Ovary (tissue), 7 donors: ENCODE measurements at regions not wholly inside any gene's neighbourhood (a gene's known extent, or its start where the extent isn't known, plus 50 kb on each side); places are given as distances from the start of the nearest gene placed in this dataset.

Source experiments
- DNase-seq, 5 donors: peaks; one replicate each; pipeline ENCODE4 v3.0.0-alpha.2; 2019 to 2020
- H3K27ac ChIP-seq, 2 donors: fragments of 200-600 bp; one replicate each; pipeline versions ENCODE4 v1.5.1 to v1.8.0; 2019 to 2022
- H3K27me3 ChIP-seq: fragments of 200-600 bp; one replicate; pipeline ENCODE4 v1.8.0; 2022
- H3K36me3 ChIP-seq: fragments of 200-600 bp; sonication (generic); one replicate; pipeline ENCODE4 v1.5.1; 2019
- H3K4me1 ChIP-seq: one replicate; pipeline ENCODE4 v1.8.1; 2013; ENCODE audit warnings: mild to moderate bottlenecking, moderate library complexity; ENCODE audit not compliant: insufficient read depth
- H3K4me3 ChIP-seq: fragments of 200-600 bp; sonication (generic); one replicate; pipeline ENCODE4 v1.5.1; 2017
- H3K9me3 ChIP-seq, 2 donors: fragments of 200-600 bp in 1 of 2; sonication (generic) in 1 of 2; one replicate each; pipeline versions ENCODE4 v1.5.1 to v1.8.1; 2013 to 2019; ENCODE audit warnings: mild to moderate bottlenecking in 1 of 2, moderate library complexity in 1 of 2
- EP300 ChIP-seq: sonication (generic); formaldehyde crosslinking; IDR thresholded peaks from one replicate; pipeline ENCODE4 v1.6.1; 2017; ENCODE audit warnings: antibody characterized with exemption
- POLR2A ChIP-seq: fragments of 450-650 bp; IDR thresholded peaks from one replicate; pipeline ENCODE4 v1.6.1; 2017; ENCODE audit warnings: antibody characterized with exemption, mild to moderate bottlenecking, moderate library complexity
- WGBS, 3 donors: extraction: QIAGEN DNeasy Blood & Tissue Kit in 1 of 3; methylation state at CpG; one replicate each; pipeline versions ENCODE4 v1.1.5 to v1.1.7; 2013 to 2017; 5-methylcytosine and 5-hydroxymethylcytosine counted together
- intact Hi-C, 4 donors: fragments of 100-400 bp; cut with DNase I; formaldehyde crosslinking; loops; one replicate each; pipeline versions ENCODE4 v1.11.0 to v1.15.1; 2022 to 2023
- TF ChIP-seq, protein P1 (sequence below), 3 donors: fragments of 450-650 bp in 2 of 3; fragments of 200-600 bp in 1 of 3; IDR thresholded peaks; one replicate each; pipeline versions ENCODE4 v1.5.1 to v1.8.0; 2016 to 2022; ENCODE audit warnings: antibody characterized with exemption in 3 of 3, mild to moderate bottlenecking in 1 of 3
- donor health status: DM: no; HTN: no; CAD: no; lungs with moderate emphysema.
- donor health status: DM: no; HTN: no; CAD: no.
- donor health status: Bipolar disorder and iron deficiency.
- donor health status: DM: no; HTN: no; CAD: no.
- donor health status: DM: yes; HTN: yes; CAD: no.

- Histone ChIP-seq H3K9me3 (no peaks in the 10 kb centered on the region), H3K4me1 (no peaks in the 10 kb centered on the region), H3K4me3 (no peak overlapping the region), H3K27me3 (no peaks in the 10 kb centered on the region), H3K27ac (no peak overlapping the region), H3K36me3 (no peaks in the 10 kb centered on the region)
- 59 to 72% (median 63%) methylated on average over 3 of the region's 3 CpGs for WGBS, 3 donors
- DNase-seq = no peak
- intact Hi-C loops = loop anchor here in 1 of 4 donors (5.0 kb wide), 1 partner anchor 573 kb away; the partner anchor contains the start of gene PID1
- TF ChIP-seq, protein P1, sequence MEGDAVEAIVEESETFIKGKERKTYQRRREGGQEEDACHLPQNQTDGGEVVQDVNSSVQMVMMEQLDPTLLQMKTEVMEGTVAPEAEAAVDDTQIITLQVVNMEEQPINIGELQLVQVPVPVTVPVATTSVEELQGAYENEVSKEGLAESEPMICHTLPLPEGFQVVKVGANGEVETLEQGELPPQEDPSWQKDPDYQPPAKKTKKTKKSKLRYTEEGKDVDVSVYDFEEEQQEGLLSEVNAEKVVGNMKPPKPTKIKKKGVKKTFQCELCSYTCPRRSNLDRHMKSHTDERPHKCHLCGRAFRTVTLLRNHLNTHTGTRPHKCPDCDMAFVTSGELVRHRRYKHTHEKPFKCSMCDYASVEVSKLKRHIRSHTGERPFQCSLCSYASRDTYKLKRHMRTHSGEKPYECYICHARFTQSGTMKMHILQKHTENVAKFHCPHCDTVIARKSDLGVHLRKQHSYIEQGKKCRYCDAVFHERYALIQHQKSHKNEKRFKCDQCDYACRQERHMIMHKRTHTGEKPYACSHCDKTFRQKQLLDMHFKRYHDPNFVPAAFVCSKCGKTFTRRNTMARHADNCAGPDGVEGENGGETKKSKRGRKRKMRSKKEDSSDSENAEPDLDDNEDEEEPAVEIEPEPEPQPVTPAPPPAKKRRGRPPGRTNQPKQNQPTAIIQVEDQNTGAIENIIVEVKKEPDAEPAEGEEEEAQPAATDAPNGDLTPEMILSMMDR (IDR thresholded peaks at IDR 0.05) = no peak
- TF ChIP-seq EP300 (no peak), POLR2A (no peak)
Observed at GRCh38 chr2:228698963-228699362, 517.5 kb upstream of the SPHKAP start.

GRCh38 chr2:228697456-228697855, 516.0 kb upstream of the SPHKAP start:
- no peak overlapping the region for H3K27ac ChIP-seq
- 85 to 91% (median 89%) methylated on average over 3 of the region's 3 CpGs for WGBS, 3 donors
- H3K4me3 ChIP-seq = no peak overlapping the region
- intact Hi-C loops = loop anchor here in 1 of 4 donors (5.0 kb wide), 1 partner anchor 575 kb away; the partner anchor contains the start of gene PID1
- no peaks in the 10 kb centered on the region for H3K9me3 ChIP-seq
- TF ChIP-seq EP300 = no peak
- TF ChIP-seq, protein P1 (IDR thresholded peaks at IDR 0.05) = no peak
- TF ChIP-seq POLR2A = no peak
- no peak for DNase-seq
- no peaks in the 10 kb centered on the region for H3K4me1 ChIP-seq
- no peaks in the 10 kb centered on the region for H3K36me3 ChIP-seq
- H3K27me3 ChIP-seq = no peaks in the 10 kb centered on the region

GRCh38 chr2:228690681-228691080, 509.2 kb upstream of the SPHKAP start:
- intact Hi-C loops = no loop called here
- WGBS, 3 donors = 79 to 91% (median 89%) methylated on average over 7 of the region's 7 CpGs
- TF ChIP-seq EP300 (no peak), POLR2A (no peak)
- TF ChIP-seq, protein P1 (IDR thresholded peaks at IDR 0.05) = no peak

GRCh38 chr2:228689053-228689452, 507.6 kb upstream of the SPHKAP start:
- DNase-seq = no peak
- WGBS, 3 donors = 10 to 22% (median 20%) methylated on average over 7 of the region's 7 CpGs
- intact Hi-C loops = no loop called here
- no peaks in the 10 kb centered on the region for H3K36me3 ChIP-seq
- no peak for TF ChIP-seq POLR2A
- no peak for TF ChIP-seq EP300
- TF ChIP-seq, protein P1 (IDR thresholded peaks at IDR 0.05) = no peak
- H3K9me3 ChIP-seq = no peaks in the 10 kb centered on the region
- no peaks in the 10 kb centered on the region for H3K27me3 ChIP-seq
- H3K4me3 ChIP-seq = no peak overlapping the region
- no peaks in the 10 kb centered on the region for H3K4me1 ChIP-seq
- no peak overlapping the region for H3K27ac ChIP-seq

More at GRCh38 chr2:228690681-228691080, 509.2 kb upstream of the SPHKAP start:
- Histone ChIP-seq H3K9me3 (no peaks in the 10 kb centered on the region), H3K27me3 (no peaks in the 10 kb centered on the region), H3K36me3 (no peaks in the 10 kb centered on the region), H3K27ac (no peak overlapping the region), H3K4me1 (no peaks in the 10 kb centered on the region), H3K4me3 (no peak overlapping the region)
- DNase-seq = no peak
